AG04449 (cell line): ENCODE measurements at regions not wholly inside any gene's neighbourhood (a gene's known extent, or its start where the extent isn't known, plus 50 kb on each side); places are given as distances from the start of the nearest gene placed in this dataset.

ENCODE experiments used
- CTCF ChIA-PET: fragments of 350-600 bp; formaldehyde crosslinking; extraction: SDS; loops from one replicate; lab custom pipeline; 2021; ENCODE audit warnings: antibody characterized with exemption; lab: Yijun Ruan, JAX
- POLR2A ChIA-PET: fragments of 400-600, 350-600 bp; formaldehyde crosslinking; extraction: SDS; loops from one replicate; lab custom pipeline; 2020; ENCODE audit warnings: antibody characterized with exemption, inconsistent platforms; lab: Yijun Ruan, JAX
- DNase-seq: peaks from one replicate; pipeline ENCODE4 v3.0.0-alpha.2; 2010; ENCODE audit warnings: low read depth, low spot score
- H3K4me3 ChIP-seq: 2 replicates; pipeline ENCODE4 v1.5.1; 2011; ENCODE audit warnings: low read depth, mild to moderate bottlenecking, control low read depth, low read length
- CTCF ChIP-seq: IDR thresholded peaks from one replicate; pipeline ENCODE4 v1.5.1; 2011; ENCODE audit warnings: mild to moderate bottlenecking, moderate library complexity, low read length, control low read depth, inconsistent platforms; ENCODE audit not compliant: insufficient read depth; ENCODE audit errors: missing control alignments

DNA sequence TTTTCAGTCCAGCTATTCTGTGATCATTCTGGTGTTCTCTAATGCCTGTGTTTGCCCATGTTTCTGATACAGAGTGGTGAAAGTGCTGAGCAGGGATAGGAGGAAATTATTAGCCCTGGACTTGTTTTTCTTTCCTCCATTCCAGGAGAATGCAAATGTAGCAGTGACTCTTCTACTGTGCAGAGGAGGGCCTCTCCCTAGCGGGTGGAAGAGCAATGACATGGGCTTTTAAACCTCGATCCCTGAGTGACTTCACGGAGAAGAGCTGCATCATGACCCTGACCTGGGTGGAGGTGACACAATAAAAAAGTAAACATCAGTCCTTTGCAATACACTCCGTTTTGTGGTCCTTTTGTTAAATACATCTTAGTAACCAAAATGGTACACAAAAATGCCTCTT, 68.0 kb upstream of the NETO1 start:
- no peak for TF ChIP-seq CTCF

DNA sequence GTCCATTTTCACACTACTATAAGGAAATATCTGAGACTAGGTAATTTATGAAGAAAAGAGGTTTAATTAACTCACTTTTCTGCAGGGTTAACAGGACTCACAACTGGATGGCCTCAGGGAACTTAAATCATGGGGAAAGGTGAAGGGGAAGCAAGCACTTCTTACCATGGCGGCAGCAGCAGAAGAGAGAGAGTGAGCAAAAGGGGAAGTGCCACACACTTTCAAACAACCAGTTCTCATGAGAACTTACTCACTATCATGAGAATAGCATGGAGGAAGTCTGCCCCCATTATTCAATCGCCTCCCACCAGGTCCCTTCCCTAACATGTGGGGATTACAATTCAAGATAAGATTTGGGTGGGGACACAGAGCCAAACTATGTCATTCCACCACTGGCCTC, 55.1 kb upstream of the NETO1 start:
- no peak for DNase-seq
- POLR2A ChIA-PET, result no interaction called here
- CTCF ChIA-PET, result no interaction called here
- H3K4me3 ChIP-seq, result no peak overlapping the region
- TF ChIP-seq CTCF, result no peak

More for the DNA sequence above, 68.0 kb upstream of the NETO1 start:
- CTCF ChIA-PET, result no interaction called here
- no peak overlapping the region for H3K4me3 ChIP-seq
- DNase-seq, result no peak
- POLR2A ChIA-PET, result no interaction called here
